GM23338 (cell line): ENCODE measurements at regions not wholly inside any gene's neighbourhood (a gene's known extent, or its start where the extent isn't known, plus 50 kb on each side); places are given as distances from the start of the nearest gene placed in this dataset.

Experiments used
- ATAC-seq: fragments of 200-7000 bp; cut with Tn5 transposase; 3 replicates; pipeline ENCODE4 v1.9.1; 2020
- DNase-seq: peaks from one replicate; pipeline ENCODE4 v3.0.0-alpha.2; 2015; ENCODE audit warnings: low spot score
- H2AFZ ChIP-seq: fragments of 200-600 bp; sonication (generic); 2 replicates; pipeline ENCODE4 v1.8.0; 2016; ENCODE audit warnings: antibody characterized with exemption, mild to moderate bottlenecking, moderate library complexity
- H3F3A ChIP-seq: fragments of 200-600 bp; sonication (generic); replicated peaks from 2 replicates; pipeline ENCODE4 v1.8.0; 2017; ENCODE audit warnings: antibody characterized with exemption, mixed run types, low read depth
- H3K27ac ChIP-seq: fragments of 200-600 bp; sonication (generic); 2 replicates; pipeline ENCODE4 v1.6.1; 2016; ENCODE audit warnings: low read depth
- H3K27me3 ChIP-seq: fragments of 200-600 bp; sonication (generic); 2 replicates; pipeline ENCODE4 v1.8.0; 2016; ENCODE audit warnings: mild to moderate bottlenecking, mixed run types, moderate library complexity; ENCODE audit not compliant: insufficient read depth
- H3K36me3 ChIP-seq: fragments of 200-600 bp; sonication (generic); 2 replicates; pipeline ENCODE4 v1.8.0; 2016; ENCODE audit warnings: mild to moderate bottlenecking; ENCODE audit not compliant: insufficient read depth
- H3K4me1 ChIP-seq: fragments of 200-600 bp; sonication (generic); 2 replicates; pipeline ENCODE4 v1.8.0; 2016; ENCODE audit warnings: mild to moderate bottlenecking, moderate library complexity; ENCODE audit not compliant: insufficient read depth
- H3K4me2 ChIP-seq: fragments of 200-600 bp; sonication (generic); 2 replicates; pipeline ENCODE4 v1.7.1; 2017; ENCODE audit warnings: mixed run types
- H3K4me3 ChIP-seq: fragments of 200-600 bp; sonication (generic); 2 replicates; pipeline ENCODE4 v1.6.1; 2016; ENCODE audit warnings: mixed run types
- H3K79me2 ChIP-seq: fragments of 200-600 bp; sonication (generic); replicated peaks from 2 replicates; pipeline ENCODE4 v1.8.0; 2017; ENCODE audit warnings: mild to moderate bottlenecking; ENCODE audit not compliant: insufficient read depth
- H3K9me2 ChIP-seq: fragments of 200-600 bp; sonication (generic); 2 replicates; pipeline ENCODE4 v1.8.0; 2017; ENCODE audit not compliant: insufficient read depth
- H4K20me1 ChIP-seq: fragments of 200-600 bp; sonication (generic); replicated peaks from 2 replicates; pipeline ENCODE4 v1.8.0; 2017; ENCODE audit warnings: mild to moderate bottlenecking; ENCODE audit not compliant: insufficient read depth
- H3K27ac Mint-ChIP-seq: 2 replicates; pipeline ENCODE4 v1.8.0; 2020; ENCODE audit warnings: inconsistent platforms, mild to moderate bottlenecking, moderate library complexity, mixed read lengths
- H3K27me3 Mint-ChIP-seq: 3 replicates; pipeline ENCODE4 v1.8.0; 2022; ENCODE audit warnings: low read depth, mild to moderate bottlenecking, moderate library complexity, mixed read lengths, inconsistent platforms; ENCODE audit not compliant: insufficient read depth, poor library complexity
- H3K36me3 Mint-ChIP-seq: 3 replicates; pipeline ENCODE4 v1.8.0; 2021; ENCODE audit warnings: low read depth, mild to moderate bottlenecking, inconsistent platforms, moderate library complexity, mixed read lengths
- H3K4me1 Mint-ChIP-seq: 3 replicates; pipeline ENCODE4 v1.8.0; 2020; ENCODE audit warnings: mild to moderate bottlenecking, inconsistent platforms, mixed read lengths
- H3K4me3 Mint-ChIP-seq: 3 replicates; pipeline ENCODE4 v1.8.0; 2021; ENCODE audit warnings: moderate library complexity, mild to moderate bottlenecking, inconsistent platforms, mixed read lengths
- H3K9me3 Mint-ChIP-seq: 3 replicates; pipeline ENCODE4 v1.8.0; 2020; ENCODE audit warnings: moderate library complexity, mild to moderate bottlenecking, inconsistent platforms, mixed read lengths
- ETS1 ChIP-seq: IDR thresholded peaks from 2 replicates; pipeline ENCODE4 v1.6.1; 2016; ENCODE audit warnings: antibody characterized with exemption
- EZH2phosphoT487 ChIP-seq: fragments of 200-600 bp; sonication (generic); IDR thresholded peaks from one replicate; pipeline ENCODE4 v1.8.1; 2018; ENCODE audit warnings: antibody characterized with exemption; ENCODE audit not compliant: unreplicated experiment
- JUNB ChIP-seq: IDR thresholded peaks from one replicate; pipeline ENCODE4 v1.6.1; 2016; ENCODE audit warnings: antibody characterized with exemption; ENCODE audit not compliant: unreplicated experiment
- NANOG ChIP-seq: IDR thresholded peaks from 2 replicates; pipeline ENCODE4 v1.6.1; 2016; ENCODE audit warnings: antibody characterized with exemption, borderline replicate concordance
- POLR2AphosphoS5 ChIP-seq: IDR thresholded peaks from 2 replicates; pipeline ENCODE4 v1.6.1; 2016; ENCODE audit warnings: antibody characterized with exemption, low read depth
- STAT1 ChIP-seq: IDR thresholded peaks from one replicate; pipeline ENCODE4 v1.6.1; 2016; ENCODE audit warnings: antibody characterized with exemption; ENCODE audit not compliant: unreplicated experiment
- ZNF114 ChIP-seq: fragments of 250-450 bp; sonication (Bioruptor Pico); IDR thresholded peaks from 2 replicates; pipeline ENCODE4 v1.5.0; 2020; ENCODE audit warnings: mild to moderate bottlenecking, moderate library complexity
- ZNF331 ChIP-seq: fragments of 250-450 bp; sonication (Bioruptor Pico); IDR thresholded peaks from 2 replicates; pipeline ENCODE4 v1.5.0; 2020; ENCODE audit warnings: low read depth, mild to moderate bottlenecking, moderate library complexity
- ZNF462 ChIP-seq: fragments of 250-450 bp; sonication (Bioruptor Pico); IDR thresholded peaks from 2 replicates; pipeline ENCODE4 v1.5.0; 2020; ENCODE audit warnings: mild to moderate bottlenecking, moderate library complexity

GRCh38 chr9:19699756-19700155 lies 89.1 kb downstream of the SLC24A2 start:
- H3K9me3 Mint-ChIP-seq = peaks cover 13% of the 10 kb centered on the region; the same call in 2 of the 3 replicates
- Histone ChIP-seq H3K4me3 (no peak overlapping the region), H3F3A (no peaks in the 10 kb centered on the region), H3K27me3 (no peaks in the 10 kb centered on the region), H3K36me3 (no peaks in the 10 kb centered on the region), H3K9me2 (no peaks in the 10 kb centered on the region), H2AFZ (no peak overlapping the region), H4K20me1 (no peaks in the 10 kb centered on the region), H3K4me1 (peaks cover 56% of the 10 kb centered on the region), H3K79me2 (0 out of 2 replicates have a peak, but pooled peaks cover 3% of the 10 kb centered on the region), H3K4me2 (peak overlapping the region; percentile 15), H3K27ac (peak overlapping the region; percentile 10)
- H3K4me3 Mint-ChIP-seq = no peak overlapping the region
- peak; percentile 34 for DNase-seq
- H3K27me3 Mint-ChIP-seq = peaks cover 2% of the 10 kb centered on the region
- peaks cover 55% of the 10 kb centered on the region for H3K4me1 Mint-ChIP-seq
- H3K36me3 Mint-ChIP-seq = peaks cover 17% of the 10 kb centered on the region; the same call in 2 of the 3 replicates
- TF ChIP-seq JUNB = no peak
- no peak for TF ChIP-seq STAT1
- peak; percentile 83 for ATAC-seq
- H3K27ac Mint-ChIP-seq = peak overlapping the region; percentile 88

GRCh38 chr9:19698960-19699359 lies 89.9 kb downstream of the SLC24A2 start:
- H3K27me3 ChIP-seq = no peaks in the 10 kb centered on the region
- ATAC-seq = peak; percentile 89
- no peaks in the 10 kb centered on the region for H3K9me2 ChIP-seq
- Mint-ChIP-seq H3K4me3 (no peak overlapping the region), H3K27ac (peak overlapping the region; percentile 50; the same call in 1 of the 2 replicates), H3K4me1 (peaks cover 52% of the 10 kb centered on the region), H3K27me3 (peaks cover 1% of the 10 kb centered on the region), H3K36me3 (peaks cover 20% of the 10 kb centered on the region; the same call in 2 of the 3 replicates), H3K9me3 (peaks cover 16% of the 10 kb centered on the region; the same call in 2 of the 3 replicates)
- H3K79me2 ChIP-seq = 0 out of 2 replicates have a peak, but pooled peaks cover 3% of the 10 kb centered on the region
- peak overlapping the region; percentile 28 for H3K27ac ChIP-seq
- H2AFZ ChIP-seq = no peak overlapping the region
- H3K4me1 ChIP-seq = peaks cover 53% of the 10 kb centered on the region
- no peak for TF ChIP-seq EZH2phosphoT487
- TF ChIP-seq NANOG = peak; percentile 96
- TF ChIP-seq JUNB = no peak
- no peak for TF ChIP-seq ETS1
- TF ChIP-seq POLR2AphosphoS5 = no peak
- TF ChIP-seq ZNF331 = no peak
- peak; percentile 78 for TF ChIP-seq ZNF462 (CRISPR knock-in tag)
- TF ChIP-seq ZNF114 (CRISPR knock-in tag) = no peak
- DNase-seq = peak; percentile 46
- H3F3A ChIP-seq = no peaks in the 10 kb centered on the region
- H3K36me3 ChIP-seq = no peaks in the 10 kb centered on the region
- no peak overlapping the region for H3K4me3 ChIP-seq
- peak overlapping the region; percentile 15 for H3K4me2 ChIP-seq
- H4K20me1 ChIP-seq = no peaks in the 10 kb centered on the region
